Uterus (tissue), 2 donors: ENCODE measurements at regions not wholly inside any gene's neighbourhood (a gene's known extent, or its start where the extent isn't known, plus 50 kb on each side); places are given as distances from the start of the nearest gene placed in this dataset.

Experiments
- POLR2A ChIP-seq, 2 donors: fragments of 450-650 bp; IDR thresholded peaks; one replicate each; pipeline ENCODE4 v1.6.1; 2016; ENCODE audit warnings: antibody characterized with exemption in 2 of 2, mild to moderate bottlenecking in 1 of 2, moderate library complexity in 1 of 2
- TF ChIP-seq, protein P1 (sequence below), 4 experiments: fragments of 200-600 bp in 2 of 4; fragments of 450-650 bp in 2 of 4; sonication (generic) in 2 of 4; IDR thresholded peaks; one replicate each; pipeline ENCODE4 v1.5.1; 2016 to 2019; ENCODE audit warnings: antibody characterized with exemption in 4 of 4, mild to moderate bottlenecking in 2 of 4, moderate library complexity in 1 of 4

DNA sequence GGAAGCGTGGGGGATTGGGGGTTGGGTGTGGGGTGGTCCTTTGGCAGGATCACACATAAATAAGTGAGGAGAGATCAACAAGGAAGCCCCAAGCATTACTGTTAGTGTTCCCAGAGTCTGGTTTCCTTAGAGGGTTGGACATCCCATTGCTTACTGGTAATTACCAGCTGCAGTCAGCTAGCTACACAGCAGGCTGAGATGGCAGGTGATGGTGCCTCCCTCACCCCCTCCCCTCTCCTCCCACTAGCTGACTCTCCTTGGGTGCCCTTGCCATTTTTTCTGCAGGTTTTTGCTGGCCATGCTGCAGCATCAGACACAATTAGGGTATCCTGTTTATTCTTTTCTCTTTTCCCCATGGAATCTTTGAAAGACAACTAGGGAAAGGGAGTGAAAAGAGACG is 107.5 kb upstream of the TLR4 start:
- TF ChIP-seq, protein P1, sequence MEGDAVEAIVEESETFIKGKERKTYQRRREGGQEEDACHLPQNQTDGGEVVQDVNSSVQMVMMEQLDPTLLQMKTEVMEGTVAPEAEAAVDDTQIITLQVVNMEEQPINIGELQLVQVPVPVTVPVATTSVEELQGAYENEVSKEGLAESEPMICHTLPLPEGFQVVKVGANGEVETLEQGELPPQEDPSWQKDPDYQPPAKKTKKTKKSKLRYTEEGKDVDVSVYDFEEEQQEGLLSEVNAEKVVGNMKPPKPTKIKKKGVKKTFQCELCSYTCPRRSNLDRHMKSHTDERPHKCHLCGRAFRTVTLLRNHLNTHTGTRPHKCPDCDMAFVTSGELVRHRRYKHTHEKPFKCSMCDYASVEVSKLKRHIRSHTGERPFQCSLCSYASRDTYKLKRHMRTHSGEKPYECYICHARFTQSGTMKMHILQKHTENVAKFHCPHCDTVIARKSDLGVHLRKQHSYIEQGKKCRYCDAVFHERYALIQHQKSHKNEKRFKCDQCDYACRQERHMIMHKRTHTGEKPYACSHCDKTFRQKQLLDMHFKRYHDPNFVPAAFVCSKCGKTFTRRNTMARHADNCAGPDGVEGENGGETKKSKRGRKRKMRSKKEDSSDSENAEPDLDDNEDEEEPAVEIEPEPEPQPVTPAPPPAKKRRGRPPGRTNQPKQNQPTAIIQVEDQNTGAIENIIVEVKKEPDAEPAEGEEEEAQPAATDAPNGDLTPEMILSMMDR (IDR thresholded peaks at IDR 0.05), result no peak
- TF ChIP-seq POLR2A (IDR thresholded peaks at IDR 0.05), result no peak
